HG03439 (cell line): ENCODE measurements at regions not wholly inside any gene's neighbourhood (a gene's known extent, or its start where the extent isn't known, plus 50 kb on each side); places are given as distances from the start of the nearest gene placed in this dataset.

Source experiments
- ATAC-seq: cut with Tn5 transposase; IDR thresholded peaks from one replicate; pipeline ENCODE4 v1.9.1; 2021; ENCODE audit warnings: mild to moderate bottlenecking, moderate library complexity; ENCODE audit not compliant: unreplicated experiment

DNA sequence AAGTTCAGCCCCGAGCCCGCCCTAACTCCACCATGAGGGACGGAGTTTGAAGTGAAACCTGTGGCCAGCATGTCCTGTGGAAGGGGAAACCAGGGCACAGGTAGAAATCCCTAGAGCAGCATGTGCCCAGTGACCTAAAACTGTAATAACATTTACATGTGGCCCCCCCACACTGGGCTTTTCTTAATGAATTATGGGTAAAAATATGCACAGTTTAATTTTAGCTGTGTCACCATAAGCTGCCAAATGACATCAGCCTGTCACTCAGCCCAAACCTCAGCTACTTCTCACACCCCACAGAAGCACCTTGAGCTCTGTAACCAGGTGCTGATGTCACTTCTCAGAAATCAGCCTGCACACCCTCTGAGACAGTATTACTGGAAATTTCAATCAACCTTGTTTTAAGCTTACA, 50.0 kb upstream of the SLC19A1 start:
- peak; percentile 55 for ATAC-seq

DNA sequence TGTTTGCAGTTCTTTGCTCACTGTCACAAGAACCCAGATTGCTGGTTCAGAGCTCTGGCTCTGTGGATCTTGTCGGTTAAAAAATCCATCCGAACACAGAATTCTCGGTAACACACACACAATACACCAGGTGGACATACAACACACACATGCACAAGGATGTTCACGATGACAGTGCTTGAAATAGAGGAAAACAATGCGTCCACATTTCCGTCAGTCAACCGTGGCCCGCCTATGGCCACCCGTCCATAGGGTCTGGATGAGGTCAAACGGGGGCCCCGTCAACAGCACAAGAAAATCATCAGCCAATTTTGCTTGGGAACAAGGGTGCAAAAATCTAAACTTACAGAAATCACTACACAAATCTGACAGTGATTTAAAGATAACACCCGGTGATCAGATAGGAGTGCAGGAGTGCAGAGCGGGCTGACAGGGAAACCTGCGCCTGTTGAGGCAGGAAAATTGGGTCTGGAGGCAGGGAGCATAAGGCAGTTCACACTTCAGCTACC, 50.4 kb upstream of the SLC19A1 start:
- ATAC-seq = no peak

DNA sequence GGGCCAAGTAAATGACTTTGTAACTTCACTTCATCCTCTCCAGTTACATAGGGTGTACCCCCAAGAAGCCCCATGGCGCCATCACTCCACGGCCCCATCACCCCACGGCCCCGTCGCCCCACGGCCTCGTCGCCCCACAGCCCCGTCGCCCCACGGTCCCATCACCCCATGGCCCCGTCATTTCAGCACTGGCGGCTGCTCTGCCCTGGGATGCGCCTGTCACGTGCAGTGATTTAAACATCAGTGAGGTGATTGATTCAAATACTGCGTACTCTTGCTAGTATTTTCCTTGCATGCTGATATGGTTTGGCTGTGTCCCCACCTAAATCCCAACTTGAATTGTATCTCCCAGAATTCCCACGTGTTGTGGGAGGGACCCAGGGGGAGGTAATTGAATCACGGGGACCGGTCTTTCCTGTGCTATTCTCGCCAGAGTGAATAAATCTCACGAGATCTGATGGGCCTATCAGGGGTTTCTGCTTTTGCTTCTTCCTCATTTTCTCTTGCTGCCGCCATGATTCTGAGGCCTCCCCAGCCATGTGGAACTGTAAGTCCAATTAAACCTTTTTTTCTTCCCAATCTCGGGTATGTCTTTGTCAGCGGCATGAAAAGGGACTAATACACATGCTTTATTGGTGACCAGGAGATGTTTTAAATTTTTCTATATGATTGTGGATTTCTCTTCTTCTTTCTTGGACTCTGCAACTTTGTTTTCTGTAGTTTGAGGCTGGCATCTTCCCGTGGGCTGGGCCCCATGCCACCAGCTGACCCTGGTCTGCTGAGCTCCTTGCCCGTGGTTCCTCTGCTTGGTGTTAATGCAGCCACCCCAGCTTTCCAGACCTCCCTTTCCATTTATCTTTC, 50.1 kb upstream of the PCBP3 start:
- no peak for ATAC-seq
